WTC11 (cell line): ENCODE measurements at regions not wholly inside any gene's neighbourhood (a gene's known extent, or its start where the extent isn't known, plus 50 kb on each side); places are given as distances from the start of the nearest gene placed in this dataset.

Source experiments
- ATAC-seq: fragments of 200-7000 bp; cut with Tn5 transposase; 2 replicates; pipeline ENCODE4 v1.10.0; 2021; ENCODE audit warnings: mild to moderate bottlenecking, moderate library complexity
- CTCF ChIA-PET: fragments of 300-600 bp; sonication (Branson Sonifier 250); formaldehyde crosslinking; loops from one replicate; lab custom pipeline; 2021; ENCODE audit warnings: antibody characterized with exemption; lab: Charles Lee
- POLR2A ChIA-PET: fragments of 350-600 bp; sonication (Branson Sonifier 250); formaldehyde crosslinking; loops from one replicate; lab custom pipeline; 2021; ENCODE audit warnings: antibody characterized with exemption; lab: Charles Lee
- DNase-seq: peaks from one replicate; pipeline ENCODE4 v3.0.0; 2021; ENCODE audit warnings: low spot score
- H3K27ac Mint-ChIP-seq: 2 replicates; pipeline ENCODE4 v1.8.0; 2021; ENCODE audit warnings: mixed read lengths
- H3K27me3 Mint-ChIP-seq: 2 replicates; pipeline ENCODE4 v1.8.0; 2021; ENCODE audit warnings: low read depth, mild to moderate bottlenecking, moderate library complexity, mixed read lengths
- H3K36me3 Mint-ChIP-seq: 2 replicates; pipeline ENCODE4 v1.8.0; 2021; ENCODE audit warnings: mixed read lengths
- H3K4me1 Mint-ChIP-seq: 2 replicates; pipeline ENCODE4 v1.8.0; 2022; ENCODE audit warnings: mixed read lengths
- H3K4me3 Mint-ChIP-seq: 2 replicates; pipeline ENCODE4 v1.8.0; 2021; ENCODE audit warnings: mild to moderate bottlenecking, moderate library complexity, mixed read lengths
- H3K9me3 Mint-ChIP-seq: 2 replicates; pipeline ENCODE4 v1.8.0; 2021; ENCODE audit warnings: mixed read lengths
- ATF1 ChIP-seq: sonication (generic); formaldehyde crosslinking; IDR thresholded peaks from 2 replicates; pipeline ENCODE4 v1.8.1; 2023; ENCODE audit warnings: mild to moderate bottlenecking, moderate library complexity, missing genetic modification reagents
- EMX1 ChIP-seq: fragments of 250-450 bp; sonication (Bioruptor Pico); IDR thresholded peaks from 2 replicates; pipeline ENCODE4 v1.8.0; 2021; ENCODE audit warnings: mild to moderate bottlenecking
- GABPB1 ChIP-seq: sonication (generic); formaldehyde crosslinking; IDR thresholded peaks from 2 replicates; pipeline ENCODE4 v1.8.1; 2023; ENCODE audit warnings: mild to moderate bottlenecking, missing genetic modification reagents
- GRHL2 ChIP-seq: fragments of 250-450 bp; sonication (Bioruptor Pico); IDR thresholded peaks from 2 replicates; pipeline ENCODE4 v1.8.0; 2022; ENCODE audit warnings: mild to moderate bottlenecking, moderate library complexity; ENCODE audit not compliant: insufficient replicate concordance, severe bottlenecking
- HMGA2 ChIP-seq: fragments of 250-450 bp; sonication (Bioruptor Pico); IDR thresholded peaks from 2 replicates; pipeline ENCODE4 v1.4.0; 2021; ENCODE audit warnings: mild to moderate bottlenecking, moderate library complexity
- JUN ChIP-seq: sonication (generic); formaldehyde crosslinking; IDR thresholded peaks from 2 replicates; pipeline ENCODE4 v1.8.0; 2023; ENCODE audit warnings: mild to moderate bottlenecking, missing genetic modification reagents
- MXD4 ChIP-seq: fragments of 250-450 bp; sonication (Bioruptor Pico); IDR thresholded peaks from 2 replicates; pipeline ENCODE4 v1.8.0; 2021; ENCODE audit warnings: mild to moderate bottlenecking, moderate library complexity, borderline replicate concordance
- NFYB ChIP-seq: sonication (generic); formaldehyde crosslinking; conservative IDR thresholded peaks from 2 replicates; pipeline ENCODE4 v1.8.0; 2022; ENCODE audit warnings: low read depth, missing genetic modification reagents
- PRRX2 ChIP-seq: fragments of 250-450 bp; sonication (Bioruptor Pico); IDR thresholded peaks from 2 replicates; pipeline ENCODE4 v1.8.0; 2021; ENCODE audit warnings: mild to moderate bottlenecking
- RELA ChIP-seq: sonication (generic); formaldehyde crosslinking; IDR thresholded peaks from 2 replicates; pipeline ENCODE4 v1.8.1; 2022; ENCODE audit warnings: missing genetic modification reagents, mild to moderate bottlenecking, borderline replicate concordance
- SOX15 ChIP-seq: fragments of 250-450 bp; sonication (Bioruptor Pico); IDR thresholded peaks from 2 replicates; pipeline ENCODE4 v1.9.0; 2021; ENCODE audit warnings: mild to moderate bottlenecking
- ZNF317 ChIP-seq: sonication (generic); formaldehyde crosslinking; IDR thresholded peaks from 2 replicates; pipeline ENCODE4 v1.8.1; 2023; ENCODE audit warnings: low read depth, mild to moderate bottlenecking, moderate library complexity, missing genetic modification reagents, borderline replicate concordance
- ZNF396 ChIP-seq: fragments of 250-450 bp; sonication (Bioruptor Pico); IDR thresholded peaks from 2 replicates; pipeline ENCODE4 v1.8.0; 2021; ENCODE audit warnings: mild to moderate bottlenecking, moderate library complexity, borderline replicate concordance
- ZNF416 ChIP-seq: fragments of 250-450 bp; sonication (Bioruptor Pico); IDR thresholded peaks from 2 replicates; pipeline ENCODE4 v1.9.0; 2021; ENCODE audit warnings: mild to moderate bottlenecking, inconsistent platforms
- ZNF423 ChIP-seq: fragments of 250-450 bp; sonication (Bioruptor Pico); IDR thresholded peaks from 2 replicates; pipeline ENCODE4 v2.1.2; 2022; ENCODE audit warnings: mild to moderate bottlenecking, moderate library complexity
- TF ChIP-seq, protein P1 (sequence below): sonication (generic); formaldehyde crosslinking; conservative IDR thresholded peaks from 2 replicates; pipeline ENCODE4 v1.8.1; 2023; ENCODE audit warnings: mild to moderate bottlenecking, low read depth, missing genetic modification reagents, moderate library complexity
- TF ChIP-seq, protein P2 (sequence below): sonication (generic); formaldehyde crosslinking; IDR thresholded peaks from 2 replicates; pipeline ENCODE4 v1.8.1; 2022; ENCODE audit warnings: low read depth, missing genetic modification reagents, borderline replicate concordance
- TF ChIP-seq, protein P3 (sequence below): fragments of 250-450 bp; sonication (Bioruptor Pico); IDR thresholded peaks from 2 replicates; pipeline ENCODE4 v1.9.0; 2021; ENCODE audit warnings: moderate library complexity, mild to moderate bottlenecking, inconsistent platforms, borderline replicate concordance
- TF ChIP-seq, protein P4 (sequence below): fragments of 250-450 bp; sonication (Bioruptor Pico); IDR thresholded peaks from 2 replicates; pipeline ENCODE4 v1.8.0; 2021; ENCODE audit warnings: mild to moderate bottlenecking
- TF ChIP-seq, protein P5 (sequence below): fragments of 250-450 bp; sonication (Bioruptor Pico); conservative IDR thresholded peaks from 2 replicates; pipeline ENCODE4 v1.9.0; 2021; ENCODE audit warnings: mild to moderate bottlenecking

DNA sequence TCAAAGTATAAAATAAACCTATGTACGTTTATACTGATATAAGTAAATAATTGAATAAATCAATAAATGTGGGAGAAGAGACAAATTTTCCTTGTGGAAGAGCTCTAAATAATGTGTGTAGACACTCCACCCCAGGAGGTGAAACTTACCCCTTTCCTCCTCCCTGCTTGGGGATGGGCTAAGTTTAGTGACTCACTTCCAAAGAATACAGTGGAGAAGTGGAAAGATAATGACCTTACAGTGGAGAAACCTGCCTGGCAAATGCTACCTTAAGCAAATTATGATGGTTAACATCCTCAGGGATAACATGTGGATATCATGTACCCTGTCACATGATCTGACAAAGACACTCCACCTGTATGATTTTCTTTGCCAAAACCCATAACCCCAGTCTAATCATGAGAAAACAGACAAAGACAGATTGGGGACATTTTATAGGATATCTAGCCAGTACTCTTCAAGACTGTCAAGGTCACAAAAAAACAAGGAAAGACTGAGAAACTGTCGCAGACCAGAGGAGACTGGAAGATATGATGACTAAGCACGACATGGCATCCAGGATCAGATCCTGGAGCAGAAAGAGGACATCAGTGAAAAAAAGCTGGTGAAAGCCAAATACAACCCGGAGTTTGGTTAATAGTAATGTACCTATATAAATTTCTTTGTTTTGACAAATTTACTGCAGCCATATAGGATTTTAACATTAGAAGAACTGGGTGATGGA lies 195.5 kb upstream of the PRDM1 start (continued):
- TF ChIP-seq, protein P1, sequence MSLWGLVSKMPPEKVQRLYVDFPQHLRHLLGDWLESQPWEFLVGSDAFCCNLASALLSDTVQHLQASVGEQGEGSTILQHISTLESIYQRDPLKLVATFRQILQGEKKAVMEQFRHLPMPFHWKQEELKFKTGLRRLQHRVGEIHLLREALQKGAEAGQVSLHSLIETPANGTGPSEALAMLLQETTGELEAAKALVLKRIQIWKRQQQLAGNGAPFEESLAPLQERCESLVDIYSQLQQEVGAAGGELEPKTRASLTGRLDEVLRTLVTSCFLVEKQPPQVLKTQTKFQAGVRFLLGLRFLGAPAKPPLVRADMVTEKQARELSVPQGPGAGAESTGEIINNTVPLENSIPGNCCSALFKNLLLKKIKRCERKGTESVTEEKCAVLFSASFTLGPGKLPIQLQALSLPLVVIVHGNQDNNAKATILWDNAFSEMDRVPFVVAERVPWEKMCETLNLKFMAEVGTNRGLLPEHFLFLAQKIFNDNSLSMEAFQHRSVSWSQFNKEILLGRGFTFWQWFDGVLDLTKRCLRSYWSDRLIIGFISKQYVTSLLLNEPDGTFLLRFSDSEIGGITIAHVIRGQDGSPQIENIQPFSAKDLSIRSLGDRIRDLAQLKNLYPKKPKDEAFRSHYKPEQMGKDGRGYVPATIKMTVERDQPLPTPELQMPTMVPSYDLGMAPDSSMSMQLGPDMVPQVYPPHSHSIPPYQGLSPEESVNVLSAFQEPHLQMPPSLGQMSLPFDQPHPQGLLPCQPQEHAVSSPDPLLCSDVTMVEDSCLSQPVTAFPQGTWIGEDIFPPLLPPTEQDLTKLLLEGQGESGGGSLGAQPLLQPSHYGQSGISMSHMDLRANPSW (CRISPR knock-in tag): no peak
- no peak for TF ChIP-seq NFYB (CRISPR knock-in tag)
- TF ChIP-seq ZNF416 (CRISPR knock-in tag): no peak
- no peak for TF ChIP-seq HMGA2 (CRISPR knock-in tag)
- no peak for TF ChIP-seq SOX15
- no peak for TF ChIP-seq EMX1
- TF ChIP-seq GABPB1 (CRISPR knock-in tag): no peak
- no peak for TF ChIP-seq ZNF396 (CRISPR knock-in tag)
- no peak for TF ChIP-seq ZNF423 (CRISPR knock-in tag)
- TF ChIP-seq, protein P2, sequence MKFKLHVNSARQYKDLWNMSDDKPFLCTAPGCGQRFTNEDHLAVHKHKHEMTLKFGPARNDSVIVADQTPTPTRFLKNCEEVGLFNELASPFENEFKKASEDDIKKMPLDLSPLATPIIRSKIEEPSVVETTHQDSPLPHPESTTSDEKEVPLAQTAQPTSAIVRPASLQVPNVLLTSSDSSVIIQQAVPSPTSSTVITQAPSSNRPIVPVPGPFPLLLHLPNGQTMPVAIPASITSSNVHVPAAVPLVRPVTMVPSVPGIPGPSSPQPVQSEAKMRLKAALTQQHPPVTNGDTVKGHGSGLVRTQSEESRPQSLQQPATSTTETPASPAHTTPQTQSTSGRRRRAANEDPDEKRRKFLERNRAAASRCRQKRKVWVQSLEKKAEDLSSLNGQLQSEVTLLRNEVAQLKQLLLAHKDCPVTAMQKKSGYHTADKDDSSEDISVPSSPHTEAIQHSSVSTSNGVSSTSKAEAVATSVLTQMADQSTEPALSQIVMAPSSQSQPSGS: no peak
- no peak for TF ChIP-seq ZNF317 (CRISPR knock-in tag)
- TF ChIP-seq, protein P3, sequence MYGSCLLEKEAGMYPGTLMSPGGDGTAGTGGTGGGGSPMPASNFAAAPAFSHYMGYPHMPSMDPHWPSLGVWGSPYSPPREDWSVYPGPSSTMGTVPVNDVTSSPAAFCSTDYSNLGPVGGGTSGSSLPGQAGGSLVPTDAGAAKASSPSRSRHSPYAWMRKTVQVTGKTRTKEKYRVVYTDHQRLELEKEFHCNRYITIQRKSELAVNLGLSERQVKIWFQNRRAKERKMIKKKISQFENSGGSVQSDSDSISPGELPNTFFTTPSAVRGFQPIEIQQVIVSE (CRISPR knock-in tag): no peak
- TF ChIP-seq PRRX2: no peak

DNA sequence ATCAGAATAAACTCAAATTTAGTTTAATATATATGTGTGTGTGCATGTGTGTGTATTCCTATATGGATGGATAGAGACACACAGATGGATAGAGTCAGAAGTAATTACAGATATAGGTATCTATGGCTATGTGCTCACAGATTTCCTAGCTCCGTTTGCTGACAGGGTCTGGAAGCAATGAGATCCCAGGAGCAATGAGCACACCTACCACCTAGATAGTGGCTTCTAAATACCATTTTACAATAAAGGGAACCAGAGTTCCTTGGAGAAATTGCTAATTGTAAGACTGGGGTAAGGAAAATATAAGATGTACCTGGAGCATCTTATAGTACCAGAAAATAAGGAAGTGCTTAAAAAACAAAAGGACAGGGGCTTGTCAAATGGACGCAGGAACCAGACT lies 196.2 kb upstream of the PRDM1 start:
- no peak overlapping the region for H3K27ac Mint-ChIP-seq
- H3K36me3 Mint-ChIP-seq: peaks cover 10% of the 10 kb centered on the region; the same call in 1 of the 2 replicates
- H3K4me1 Mint-ChIP-seq: peaks cover 21% of the 10 kb centered on the region
- DNase-seq (no peak), ATAC-seq (no peak)
- TF ChIP-seq, protein P4, sequence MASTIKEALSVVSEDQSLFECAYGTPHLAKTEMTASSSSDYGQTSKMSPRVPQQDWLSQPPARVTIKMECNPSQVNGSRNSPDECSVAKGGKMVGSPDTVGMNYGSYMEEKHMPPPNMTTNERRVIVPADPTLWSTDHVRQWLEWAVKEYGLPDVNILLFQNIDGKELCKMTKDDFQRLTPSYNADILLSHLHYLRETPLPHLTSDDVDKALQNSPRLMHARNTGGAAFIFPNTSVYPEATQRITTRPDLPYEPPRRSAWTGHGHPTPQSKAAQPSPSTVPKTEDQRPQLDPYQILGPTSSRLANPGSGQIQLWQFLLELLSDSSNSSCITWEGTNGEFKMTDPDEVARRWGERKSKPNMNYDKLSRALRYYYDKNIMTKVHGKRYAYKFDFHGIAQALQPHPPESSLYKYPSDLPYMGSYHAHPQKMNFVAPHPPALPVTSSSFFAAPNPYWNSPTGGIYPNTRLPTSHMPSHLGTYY (CRISPR knock-in tag): no peak
- TF ChIP-seq ATF1 (CRISPR knock-in tag) (no peak), GRHL2 (no peak), RELA (CRISPR knock-in tag) (no peak), MXD4 (CRISPR knock-in tag) (no peak), JUN (no peak), ZNF317 (CRISPR knock-in tag) (no peak)
- TF ChIP-seq, protein P5, sequence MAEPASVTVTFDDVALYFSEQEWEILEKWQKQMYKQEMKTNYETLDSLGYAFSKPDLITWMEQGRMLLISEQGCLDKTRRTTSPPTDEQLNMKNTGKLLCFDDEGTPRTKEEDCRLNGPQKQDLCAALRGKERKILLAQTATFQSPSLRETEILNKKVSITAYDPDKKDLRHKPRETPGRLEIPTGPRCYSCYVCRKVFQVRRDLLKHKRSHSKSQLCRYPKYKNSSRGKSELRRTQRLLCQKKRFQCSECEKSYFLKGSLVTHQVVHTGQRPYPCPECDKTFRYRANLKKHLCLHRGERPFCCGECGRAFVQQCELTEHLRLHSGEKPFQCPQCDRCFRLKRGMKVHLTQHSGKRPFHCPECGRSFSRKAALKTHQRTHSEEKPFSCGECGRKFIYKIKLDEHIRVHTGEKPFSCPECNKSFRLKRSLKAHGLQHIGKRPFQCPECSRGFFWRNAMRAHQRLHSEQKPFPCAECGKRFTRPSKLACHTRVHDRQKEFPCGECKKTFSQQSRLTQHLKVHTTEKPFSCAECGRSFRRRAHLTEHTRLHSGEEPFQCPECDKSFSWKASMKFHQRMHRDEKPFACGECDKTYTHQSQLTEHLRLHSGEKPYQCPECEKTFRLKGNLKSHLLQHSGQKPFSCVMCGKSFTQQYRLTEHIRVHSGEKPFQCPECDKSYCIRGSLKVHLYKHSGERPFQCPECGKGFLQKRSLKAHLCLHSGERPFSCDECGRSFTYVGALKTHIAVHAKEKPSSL (CRISPR knock-in tag): no peak
- ChIA-PET CTCF (interaction anchor here (0.6 kb wide), 1 partner anchor 9 kb away, joined by 3 read pairs; no protein-coding TSS in a partner anchor), POLR2A (no interaction called here)
- H3K27me3 Mint-ChIP-seq: no peaks in the 10 kb centered on the region
- H3K4me3 Mint-ChIP-seq: no peak overlapping the region
- H3K9me3 Mint-ChIP-seq: peaks cover 32% of the 10 kb centered on the region
